H7 (cell line): ENCODE measurements at regions not wholly inside any gene's neighbourhood (a gene's known extent, or its start where the extent isn't known, plus 50 kb on each side); places are given as distances from the start of the nearest gene placed in this dataset.

Experiments used
- DNase-seq: peaks from one replicate; pipeline ENCODE4 v3.0.0; 2012
- H3K27me3 ChIP-seq: 2 replicates; pipeline ENCODE4 v1.6.0; 2011; ENCODE audit warnings: mild to moderate bottlenecking, low read length; ENCODE audit not compliant: control insufficient read depth, insufficient read depth
- H3K36me3 ChIP-seq: replicated peaks from 2 replicates; pipeline ENCODE4 v1.5.1; 2011; ENCODE audit warnings: low read length; ENCODE audit not compliant: control insufficient read depth, insufficient read depth
- H3K4me3 ChIP-seq: 2 replicates; pipeline ENCODE4 v1.5.1; 2011; ENCODE audit warnings: low read depth, mild to moderate bottlenecking, control low read depth, low read length, moderate library complexity; ENCODE audit not compliant: insufficient read depth

DNA sequence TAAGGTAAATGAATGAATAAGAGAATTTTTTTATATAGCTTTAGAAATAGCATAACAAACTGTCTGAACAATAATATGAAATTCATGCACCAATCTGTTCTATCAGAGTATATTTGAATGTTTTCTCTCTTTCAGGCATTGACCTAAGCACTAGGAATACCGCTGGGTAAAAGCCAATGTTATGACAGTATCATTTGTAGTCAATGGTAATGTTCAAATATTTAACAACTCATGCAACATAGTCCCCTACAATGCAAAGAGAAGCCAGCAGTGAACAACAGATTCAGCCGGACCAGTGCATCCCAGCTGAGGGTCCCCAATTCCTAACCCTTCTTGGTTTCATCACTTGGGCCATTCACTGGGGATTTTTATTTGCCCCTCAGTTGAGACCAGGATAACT, 52.6 kb upstream of the MYCBP2 start:
- Histone ChIP-seq H3K27me3 (no peaks in the 10 kb centered on the region), H3K4me3 (no peak overlapping the region), H3K36me3 (no peaks in the 10 kb centered on the region)
- DNase-seq, result no peak

DNA sequence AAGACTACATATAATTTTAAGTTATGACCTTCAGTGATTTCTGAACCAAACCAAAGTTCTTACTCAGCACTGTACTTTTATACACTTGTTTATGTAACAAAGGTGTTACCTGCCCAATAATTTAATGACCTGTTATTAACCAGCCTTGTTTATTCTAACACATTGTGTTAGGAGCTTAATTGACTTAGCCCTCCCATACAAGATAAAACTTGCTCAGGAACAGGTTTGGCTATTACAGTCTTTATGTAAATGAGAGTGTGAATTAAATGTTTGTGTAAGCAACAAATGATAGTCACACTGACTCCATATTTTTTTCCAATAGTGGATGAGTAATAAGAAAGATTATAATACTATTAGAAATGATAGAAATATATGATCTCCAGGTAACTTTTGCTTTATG, 51.8 kb upstream of the MYCBP2 start:
- Histone ChIP-seq H3K27me3 (no peaks in the 10 kb centered on the region), H3K36me3 (no peaks in the 10 kb centered on the region), H3K4me3 (no peak overlapping the region)
- DNase-seq, result no peak

GRCh38 chr13:77377016-77377415, 50.1 kb upstream of the MYCBP2 start:
- no peaks in the 10 kb centered on the region for H3K36me3 ChIP-seq

More at GRCh38 chr13:77377016-77377415, 50.1 kb upstream of the MYCBP2 start:
- Histone ChIP-seq H3K27me3 (no peaks in the 10 kb centered on the region), H3K4me3 (no peak overlapping the region)
- no peak for DNase-seq
